ENCODE measurements at regions not wholly inside any gene's neighbourhood (a gene's known extent, or its start where the extent isn't known, plus 50 kb on each side); places are given as distances from the start of the nearest gene placed in this dataset.

GRCh38 chr2:123209202-123209601, 815.9 kb upstream of the CNTNAP5 start:
- no peak for DNase-seq

- DNase-seq = no peak
Observed at GRCh38 chr2:123211181-123211580, 813.9 kb upstream of the CNTNAP5 start.

GRCh38 chr2:123245156-123245555, 779.9 kb upstream of the CNTNAP5 start:
- no peak for DNase-seq

- DNase-seq = no peak
Observed at GRCh38 chr2:123258877-123259539, 766.1 kb upstream of the CNTNAP5 start.

- DNase-seq = no peak
Observed at GRCh38 chr2:123262856-123263255, 762.2 kb upstream of the CNTNAP5 start.

GRCh38 chr2:123283431-123283830, 741.7 kb upstream of the CNTNAP5 start:
- no peak for DNase-seq

GRCh38 chr2:123303731-123304130, 721.4 kb upstream of the CNTNAP5 start:
- DNase-seq = no peak

Data from activated effector memory CD4-positive, alpha-beta T cell treated with Interleukin-2 at 50 U/mL for 16 hours (primary cell).